ENCODE measurements at regions not wholly inside any gene's neighbourhood (a gene's known extent, or its start where the extent isn't known, plus 50 kb on each side); places are given as distances from the start of the nearest gene placed in this dataset.

DNA sequence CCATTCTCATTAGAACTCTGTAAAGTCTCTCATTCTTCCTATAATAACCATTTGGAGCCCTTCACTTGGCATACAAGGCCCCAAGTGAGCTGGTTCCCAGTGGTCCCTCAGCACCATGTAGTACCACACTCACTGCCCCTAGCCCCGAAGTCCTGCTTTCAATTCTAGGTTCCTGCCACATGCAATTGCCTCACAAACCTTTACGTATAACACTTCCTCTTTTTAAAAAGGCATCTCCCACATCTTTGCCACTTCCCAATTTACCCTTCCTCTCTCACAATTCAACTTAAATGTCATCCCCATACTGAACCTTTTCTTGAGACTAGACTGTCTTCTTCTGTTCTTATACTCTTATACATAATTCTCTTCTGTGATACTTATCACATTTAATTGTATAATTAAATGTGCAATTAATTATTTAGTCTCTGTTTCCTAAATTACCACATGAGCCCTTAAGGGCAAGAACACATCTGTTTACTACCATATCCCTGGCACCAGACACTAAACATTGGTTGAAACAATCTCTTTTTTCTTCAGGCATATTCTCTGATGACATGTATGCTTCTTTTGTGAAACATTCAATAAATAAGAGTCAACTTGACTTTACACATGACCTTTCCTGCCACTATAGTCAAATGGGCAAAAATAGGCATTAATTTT, 304.0 kb downstream of the SPRY2 start:
- TF ChIP-seq, protein P1, sequence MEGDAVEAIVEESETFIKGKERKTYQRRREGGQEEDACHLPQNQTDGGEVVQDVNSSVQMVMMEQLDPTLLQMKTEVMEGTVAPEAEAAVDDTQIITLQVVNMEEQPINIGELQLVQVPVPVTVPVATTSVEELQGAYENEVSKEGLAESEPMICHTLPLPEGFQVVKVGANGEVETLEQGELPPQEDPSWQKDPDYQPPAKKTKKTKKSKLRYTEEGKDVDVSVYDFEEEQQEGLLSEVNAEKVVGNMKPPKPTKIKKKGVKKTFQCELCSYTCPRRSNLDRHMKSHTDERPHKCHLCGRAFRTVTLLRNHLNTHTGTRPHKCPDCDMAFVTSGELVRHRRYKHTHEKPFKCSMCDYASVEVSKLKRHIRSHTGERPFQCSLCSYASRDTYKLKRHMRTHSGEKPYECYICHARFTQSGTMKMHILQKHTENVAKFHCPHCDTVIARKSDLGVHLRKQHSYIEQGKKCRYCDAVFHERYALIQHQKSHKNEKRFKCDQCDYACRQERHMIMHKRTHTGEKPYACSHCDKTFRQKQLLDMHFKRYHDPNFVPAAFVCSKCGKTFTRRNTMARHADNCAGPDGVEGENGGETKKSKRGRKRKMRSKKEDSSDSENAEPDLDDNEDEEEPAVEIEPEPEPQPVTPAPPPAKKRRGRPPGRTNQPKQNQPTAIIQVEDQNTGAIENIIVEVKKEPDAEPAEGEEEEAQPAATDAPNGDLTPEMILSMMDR (conservative IDR thresholded peaks at IDR 0.05; ENCODE audit: low read depth, low read length), result no peak
- no peak overlapping the region for H3K4me3 ChIP-seq (ENCODE audit: low read depth, low read length)
- no peak for DNase-seq (ENCODE audit: low read depth)

DNA sequence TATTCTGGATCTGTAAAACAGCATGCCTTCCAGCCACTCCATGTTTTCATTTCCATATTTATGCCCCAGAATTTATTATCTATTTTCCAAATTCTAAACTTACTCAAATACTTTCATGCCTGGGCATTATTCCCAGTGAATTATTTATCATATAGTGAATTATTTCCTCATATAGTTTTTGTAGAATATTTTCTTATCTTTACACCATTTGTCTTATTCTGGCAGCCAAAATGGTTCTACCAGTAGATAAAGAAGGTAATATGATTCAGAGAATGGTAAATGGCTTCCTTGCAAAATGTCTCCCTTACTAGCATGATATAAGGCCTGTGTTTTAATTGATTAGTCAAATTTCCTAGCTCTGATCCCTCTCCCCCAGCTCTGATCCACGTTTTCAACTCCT, 305.8 kb downstream of the SPRY2 start:
- no peak overlapping the region for H3K4me3 ChIP-seq (ENCODE audit: low read depth, low read length)
- DNase-seq (ENCODE audit: low read depth), result no peak
- TF ChIP-seq, protein P1 (conservative IDR thresholded peaks at IDR 0.05; ENCODE audit: low read depth, low read length), result no peak

DNA sequence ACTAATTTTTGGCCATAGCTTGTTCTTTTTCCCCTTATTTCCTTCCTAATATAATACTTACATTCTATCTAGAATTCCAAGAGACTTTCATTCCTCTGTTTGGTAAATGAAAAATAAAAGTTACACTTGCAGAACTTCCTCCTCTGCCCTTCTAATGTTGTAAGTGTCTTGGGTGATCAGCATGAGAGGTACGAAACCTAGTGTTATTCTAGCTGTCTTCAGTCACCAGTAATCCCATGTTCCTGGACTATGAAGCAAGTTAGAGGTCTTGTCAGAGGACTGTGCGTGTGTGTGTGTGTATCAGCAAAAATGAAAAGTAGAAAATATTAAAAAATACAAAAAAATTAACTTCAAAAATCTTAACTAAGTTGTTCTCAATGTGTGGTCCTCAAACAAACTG, 307.0 kb downstream of the SPRY2 start:
- DNase-seq (ENCODE audit: low read depth), result no peak
- TF ChIP-seq, protein P1 (conservative IDR thresholded peaks at IDR 0.05; ENCODE audit: low read depth, low read length), result no peak
- no peak overlapping the region for H3K4me3 ChIP-seq (ENCODE audit: low read depth, low read length)

DNA sequence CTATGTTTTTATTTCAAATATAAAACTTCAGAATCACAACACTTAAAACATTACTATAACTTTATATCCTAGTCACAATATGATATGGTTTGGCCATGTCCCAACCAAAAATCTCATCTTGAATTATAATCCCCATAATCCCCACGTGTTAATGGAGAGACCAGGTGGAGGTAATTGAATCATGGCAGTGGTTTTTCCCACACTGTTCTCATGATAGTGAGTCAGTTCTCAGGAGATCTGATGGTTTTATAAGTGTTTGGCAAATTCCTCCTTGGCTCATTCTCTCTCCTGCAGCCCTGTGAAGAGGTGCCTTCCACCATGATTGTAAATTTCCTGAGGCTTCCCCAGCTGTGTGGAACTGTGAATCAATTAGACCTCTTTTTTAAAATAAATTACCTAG, 307.6 kb downstream of the SPRY2 start:
- TF ChIP-seq, protein P1 (conservative IDR thresholded peaks at IDR 0.05; ENCODE audit: low read depth, low read length), result no peak
- no peak overlapping the region for H3K4me3 ChIP-seq (ENCODE audit: low read depth, low read length)
- no peak for DNase-seq (ENCODE audit: low read depth)

DNA sequence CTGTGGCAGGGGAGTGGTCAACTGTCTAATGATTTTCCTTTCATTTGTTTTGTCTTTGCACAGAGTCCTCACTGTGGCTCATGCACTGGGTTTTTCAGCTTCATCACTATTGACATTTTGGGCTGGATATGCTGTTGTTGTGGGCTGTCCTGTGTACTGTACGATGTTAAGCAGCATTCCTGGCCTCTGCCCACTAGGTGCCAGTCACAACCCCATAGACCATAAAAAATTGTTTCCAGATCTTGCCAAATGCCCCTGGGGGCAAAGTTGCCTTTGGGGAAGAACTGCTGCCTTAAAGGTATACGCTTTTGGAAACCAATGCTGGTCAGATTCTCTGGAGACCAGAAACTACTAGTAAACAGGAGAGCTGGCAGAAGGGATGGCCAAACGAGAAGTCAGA, 310.4 kb downstream of the SPRY2 start:
- TF ChIP-seq, protein P1 (conservative IDR thresholded peaks at IDR 0.05; ENCODE audit: low read depth, low read length), result peak; percentile 74
- H3K4me3 ChIP-seq (ENCODE audit: low read depth, low read length), result no peak overlapping the region
- DNase-seq (ENCODE audit: low read depth), result no peak

DNA sequence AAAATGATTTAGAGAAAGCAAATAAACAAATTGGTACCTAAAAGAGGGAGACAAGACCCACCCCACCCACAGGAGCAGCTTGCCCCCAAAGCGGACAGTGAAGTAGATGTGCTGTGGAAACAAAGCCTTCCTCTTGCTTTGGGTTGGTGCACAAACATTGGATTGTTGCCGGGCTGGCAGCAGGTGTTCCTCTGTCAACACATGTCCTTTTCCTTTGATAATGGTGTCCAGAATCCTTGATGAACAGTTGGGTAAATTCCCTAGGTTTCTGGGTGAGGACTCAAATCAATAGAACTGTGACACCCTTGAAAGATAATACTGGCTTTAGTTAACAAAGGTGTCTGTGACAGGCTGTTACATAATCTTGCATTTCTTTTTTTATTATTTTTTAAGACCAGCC, 311.8 kb downstream of the SPRY2 start:
- no peak overlapping the region for H3K4me3 ChIP-seq (ENCODE audit: low read depth, low read length)
- no peak for DNase-seq (ENCODE audit: low read depth)
- TF ChIP-seq, protein P1 (conservative IDR thresholded peaks at IDR 0.05; ENCODE audit: low read depth, low read length), result no peak

DNA sequence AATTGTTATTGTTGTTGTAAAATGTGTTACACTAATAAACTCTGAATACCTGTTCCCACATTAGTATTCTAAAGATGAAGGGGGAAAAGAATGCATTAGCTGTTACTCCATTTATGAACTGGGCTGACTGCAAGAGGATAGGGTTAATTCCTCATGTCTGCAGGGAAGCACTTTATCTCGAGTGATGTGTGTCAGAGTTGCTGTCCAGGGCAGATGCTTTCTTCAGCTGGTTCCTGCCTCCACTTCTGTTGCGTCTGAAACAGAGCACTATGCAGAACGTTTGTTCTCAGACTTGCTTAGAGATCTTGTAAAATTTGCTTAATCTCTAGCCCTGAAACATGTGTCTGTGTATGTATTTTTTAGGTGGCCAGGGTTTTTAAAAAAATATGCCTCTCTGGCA, 318.8 kb downstream of the SPRY2 start:
- TF ChIP-seq, protein P1 (conservative IDR thresholded peaks at IDR 0.05; ENCODE audit: low read depth, low read length), result no peak
- DNase-seq (ENCODE audit: low read depth), result no peak
- no peak overlapping the region for H3K4me3 ChIP-seq (ENCODE audit: low read depth, low read length)

All from epithelial cell of proximal tubule (primary cell).